PC-3 (cell line): ENCODE measurements at regions not wholly inside any gene's neighbourhood (a gene's known extent, or its start where the extent isn't known, plus 50 kb on each side); places are given as distances from the start of the nearest gene placed in this dataset.

ENCODE experiments used
- ATAC-seq: fragments of 200-7000 bp; cut with Tn5 transposase; 2 replicates; pipeline ENCODE4 v1.9.1; 2020; ENCODE audit warnings: mild to moderate bottlenecking, moderate library complexity
- BruUV-seq: library from RNA; stranded (reverse); fragments of 400-500 nt; replicated peaks from 2 replicates; lab custom pipeline; 2021; lab: Mats Ljungman, UMichigan
- CTCF ChIA-PET: fragments of 300-600 bp; sonication (Branson Sonifier 250); formaldehyde crosslinking; loops from one replicate; lab custom pipeline; 2022; ENCODE audit warnings: antibody characterized with exemption; lab: Charles Lee
- POLR2A ChIA-PET: fragments of 300-600 bp; sonication (Branson Sonifier 250); formaldehyde crosslinking; loops from one replicate; lab custom pipeline; 2022; ENCODE audit warnings: antibody characterized with exemption; ENCODE audit not compliant: unreplicated experiment; lab: Charles Lee
- DNase-seq: peaks from one replicate; pipeline ENCODE4 v3.0.0-alpha.2; 2015
- H2AFZ ChIP-seq: fragments of 300-600 bp; sonication (generic); 2 replicates; pipeline ENCODE4 v1.6.0; 2016; ENCODE audit warnings: antibody characterized with exemption, low read length
- H3F3A ChIP-seq: fragments of 300-600 bp; sonication (generic); one replicate; pipeline ENCODE4 v1.6.0; 2017; ENCODE audit warnings: antibody characterized with exemption, low read length, control low read depth, mild to moderate bottlenecking; ENCODE audit not compliant: unreplicated experiment
- H3K27ac ChIP-seq: fragments of 300-600 bp; sonication (generic); 2 replicates; pipeline ENCODE4 v1.5.1; 2016; ENCODE audit warnings: mild to moderate bottlenecking, low read length
- H3K27me3 ChIP-seq: fragments of 300-600 bp; sonication (generic); 2 replicates; pipeline ENCODE4 v1.6.1; 2016; ENCODE audit warnings: low read length, mixed read lengths
- H3K36me3 ChIP-seq: fragments of 300-600 bp; sonication (generic); 2 replicates; pipeline ENCODE4 v1.6.1; 2016; ENCODE audit warnings: low read depth, mixed run types, low read length, mixed read lengths
- H3K4me1 ChIP-seq: fragments of 300-600 bp; sonication (generic); 2 replicates; pipeline ENCODE4 v1.5.1; 2016; ENCODE audit warnings: low read length; ENCODE audit not compliant: insufficient read depth
- H3K4me2 ChIP-seq: fragments of 300-600 bp; sonication (generic); 2 replicates; pipeline ENCODE4 v1.6.0; 2016; ENCODE audit warnings: low read length
- H3K4me3 ChIP-seq: fragments of 300-600 bp; sonication (generic); 2 replicates; pipeline ENCODE4 v1.5.1; 2016; ENCODE audit warnings: mild to moderate bottlenecking, low read length, mixed read lengths
- H3K79me2 ChIP-seq: fragments of 300-600 bp; sonication (generic); 2 replicates; pipeline ENCODE4 v1.6.1; 2017; ENCODE audit warnings: low read length, mixed read lengths
- H3K9ac ChIP-seq: fragments of 300-600 bp; sonication (generic); 2 replicates; pipeline ENCODE4 v1.6.0; 2016; ENCODE audit warnings: mild to moderate bottlenecking, low read length
- H3K9me2 ChIP-seq: fragments of 300-600 bp; sonication (generic); replicated peaks from 2 replicates; pipeline ENCODE4 v1.6.1; 2016; ENCODE audit warnings: mixed run types, low read length, mixed read lengths
- H3K9me3 ChIP-seq: fragments of 300-600 bp; sonication (generic); 2 replicates; pipeline ENCODE4 v1.6.1; 2016; ENCODE audit warnings: low read length, mixed read lengths
- H4K20me1 ChIP-seq: fragments of 300-600 bp; sonication (generic); 2 replicates; pipeline ENCODE4 v1.6.1; 2016; ENCODE audit warnings: low read length, mixed read lengths
- EZH2 ChIP-seq: fragments of 300-600 bp; sonication (generic); IDR thresholded peaks from one replicate; pipeline ENCODE4 v1.6.1; 2017; ENCODE audit warnings: antibody characterized with exemption, mild to moderate bottlenecking, low read length; ENCODE audit not compliant: unreplicated experiment
- EZH2phosphoT487 ChIP-seq: fragments of 300-600 bp; sonication (generic); IDR thresholded peaks from 2 replicates; pipeline ENCODE4 v1.6.1; 2018; ENCODE audit warnings: mild to moderate bottlenecking, antibody characterized with exemption, low read length, borderline replicate concordance
- intact Hi-C: fragments of 100-400 bp; cut with micrococcal nuclease; formaldehyde crosslinking; loops from 2 replicates; pipeline ENCODE4 v1.9.0; 2023
- TF ChIP-seq, protein P1 (sequence below): fragments of 300-600 bp; sonication (generic); conservative IDR thresholded peaks from 2 replicates; pipeline ENCODE4 v1.5.1; 2017; ENCODE audit warnings: antibody characterized with exemption, low read depth, mild to moderate bottlenecking, low read length

DNA sequence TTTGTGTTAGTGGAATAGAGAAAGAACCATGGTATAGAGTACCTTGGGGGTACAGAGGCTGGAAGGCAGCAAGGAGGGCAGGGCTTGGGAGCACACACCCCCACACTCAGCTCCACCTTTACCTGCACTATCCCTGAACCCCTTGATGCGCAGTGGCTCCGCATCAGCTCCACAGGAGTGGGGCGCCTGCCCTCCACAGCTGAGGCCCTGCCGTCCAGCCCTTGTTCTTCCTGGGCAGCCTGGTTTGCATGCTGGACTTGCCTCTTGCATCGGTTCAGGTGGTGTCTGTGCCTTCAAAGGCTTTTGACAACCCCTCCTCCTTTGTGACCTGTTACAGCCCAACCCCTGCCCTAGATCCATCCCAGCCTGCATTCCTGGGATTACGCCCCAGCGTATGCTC, 52.6 kb upstream of the ZNF32 start:
- Histone ChIP-seq H3K9me3 (no peaks in the 10 kb centered on the region), H3K27me3 (peaks cover 51% of the 10 kb centered on the region), H3K4me2 (no peak overlapping the region), H3K4me3 (no peak overlapping the region), H3F3A (no peaks in the 10 kb centered on the region), H3K9ac (no peak overlapping the region), H4K20me1 (no peaks in the 10 kb centered on the region), H3K9me2 (no peaks in the 10 kb centered on the region), H3K36me3 (no peaks in the 10 kb centered on the region), H2AFZ (no peak overlapping the region), H3K27ac (no peak overlapping the region), H3K79me2 (no peaks in the 10 kb centered on the region), H3K4me1 (no peaks in the 10 kb centered on the region)
- DNase-seq = no peak
- ChIA-PET POLR2A (no interaction called here), CTCF (no interaction called here)
- TF ChIP-seq EZH2 (no peak), EZH2phosphoT487 (no peak)
- TF ChIP-seq, protein P1, sequence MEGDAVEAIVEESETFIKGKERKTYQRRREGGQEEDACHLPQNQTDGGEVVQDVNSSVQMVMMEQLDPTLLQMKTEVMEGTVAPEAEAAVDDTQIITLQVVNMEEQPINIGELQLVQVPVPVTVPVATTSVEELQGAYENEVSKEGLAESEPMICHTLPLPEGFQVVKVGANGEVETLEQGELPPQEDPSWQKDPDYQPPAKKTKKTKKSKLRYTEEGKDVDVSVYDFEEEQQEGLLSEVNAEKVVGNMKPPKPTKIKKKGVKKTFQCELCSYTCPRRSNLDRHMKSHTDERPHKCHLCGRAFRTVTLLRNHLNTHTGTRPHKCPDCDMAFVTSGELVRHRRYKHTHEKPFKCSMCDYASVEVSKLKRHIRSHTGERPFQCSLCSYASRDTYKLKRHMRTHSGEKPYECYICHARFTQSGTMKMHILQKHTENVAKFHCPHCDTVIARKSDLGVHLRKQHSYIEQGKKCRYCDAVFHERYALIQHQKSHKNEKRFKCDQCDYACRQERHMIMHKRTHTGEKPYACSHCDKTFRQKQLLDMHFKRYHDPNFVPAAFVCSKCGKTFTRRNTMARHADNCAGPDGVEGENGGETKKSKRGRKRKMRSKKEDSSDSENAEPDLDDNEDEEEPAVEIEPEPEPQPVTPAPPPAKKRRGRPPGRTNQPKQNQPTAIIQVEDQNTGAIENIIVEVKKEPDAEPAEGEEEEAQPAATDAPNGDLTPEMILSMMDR = no peak
- no peak for ATAC-seq
- intact Hi-C loops = no loop called here
- BruUV-seq = no TSS peak

- Histone ChIP-seq H3K4me3 (no peak overlapping the region), H3K36me3 (no peaks in the 10 kb centered on the region), H2AFZ (no peak overlapping the region), H3K4me2 (no peak overlapping the region), H3K9me2 (no peaks in the 10 kb centered on the region), H3K27ac (no peak overlapping the region), H3K9me3 (no peaks in the 10 kb centered on the region), H3F3A (no peaks in the 10 kb centered on the region), H3K9ac (no peak overlapping the region), H3K79me2 (no peaks in the 10 kb centered on the region), H4K20me1 (no peaks in the 10 kb centered on the region), H3K4me1 (no peaks in the 10 kb centered on the region), H3K27me3 (peaks cover 51% of the 10 kb centered on the region)
- no peak for DNase-seq
- CTCF ChIA-PET = no interaction called here
- intact Hi-C loops = no loop called here
- TF ChIP-seq EZH2phosphoT487 (no peak), EZH2 (no peak)
- TF ChIP-seq, protein P1 = no peak
- no peak for ATAC-seq
- BruUV-seq = no TSS peak
- POLR2A ChIA-PET = no interaction called here
These were observed 51.6 kb upstream of the ZNF32 start for GRCh38 chr10:43700306-43700705.

- ChIA-PET POLR2A (no interaction called here), CTCF (no interaction called here)
- H3K9ac ChIP-seq = no peak overlapping the region
- H4K20me1 ChIP-seq = no peaks in the 10 kb centered on the region
- BruUV-seq = no TSS peak
- H3K4me3 ChIP-seq = no peak overlapping the region
- TF ChIP-seq, protein P1 = no peak
- TF ChIP-seq EZH2phosphoT487 = no peak
- TF ChIP-seq EZH2 = no peak
- H3F3A ChIP-seq = no peaks in the 10 kb centered on the region
- no peaks in the 10 kb centered on the region for H3K9me2 ChIP-seq
- H3K27ac ChIP-seq = no peak overlapping the region
- no peak overlapping the region for H3K4me2 ChIP-seq
- no peaks in the 10 kb centered on the region for H3K4me1 ChIP-seq
- DNase-seq (no peak), ATAC-seq (no peak)
- no peaks in the 10 kb centered on the region for H3K36me3 ChIP-seq
- peaks cover 49% of the 10 kb centered on the region for H3K27me3 ChIP-seq
- H2AFZ ChIP-seq = no peak overlapping the region
- H3K79me2 ChIP-seq = no peaks in the 10 kb centered on the region
- intact Hi-C loops = no loop called here
- H3K9me3 ChIP-seq = no peaks in the 10 kb centered on the region
These were observed 50.8 kb upstream of the ZNF32 start for GRCh38 chr10:43699516-43699915.
